H1 (cell line): ENCODE measurements at regions not wholly inside any gene's neighbourhood (a gene's known extent, or its start where the extent isn't known, plus 50 kb on each side); places are given as distances from the start of the nearest gene placed in this dataset.

Source experiments
- CTCF ChIA-PET: fragments of 300-600 bp; sonication (Branson Sonifier 250); formaldehyde crosslinking; loops from one replicate; lab custom pipeline; 2021; ENCODE audit not compliant: partially characterized antibody; lab: Charles Lee
- POLR2A ChIA-PET: fragments of 300-600 bp; sonication (Branson Sonifier 250); formaldehyde crosslinking; loops from one replicate; lab custom pipeline; 2021; ENCODE audit warnings: inconsistent platforms; ENCODE audit not compliant: partially characterized antibody; lab: Charles Lee
- DNase-seq, 2 experiments: peaks; one replicate each; pipeline versions ENCODE4 v3.0.0 to v3.0.0-alpha.2; 2010 to 2022; ENCODE audit warnings: low spot score in 2 of 2, low read depth in 1 of 2, mixed read lengths in 1 of 2
- FAIRE-seq: peaks from 2 replicates; lab custom pipeline; 2011; peaks lifted over from hg19 to GRCh38; lab: Jason Lieb, UNC
- H2AFZ ChIP-seq: 2 replicates; pipeline ENCODE4 v1.8.1; 2012; ENCODE audit warnings: low read length, inconsistent platforms
- H2AK5ac ChIP-seq: 2 replicates; pipeline ENCODE4 v1.6.1; 2013; ENCODE audit warnings: low read depth, low read length
- H2BK120ac ChIP-seq: replicated peaks from 2 replicates; pipeline ENCODE3; 2013; ENCODE audit warnings: low read depth, low read length, inconsistent platforms
- H2BK12ac ChIP-seq: 2 replicates; pipeline ENCODE4 v1.6.1; 2013; ENCODE audit warnings: low read depth, low read length
- H2BK15ac ChIP-seq: 2 replicates; pipeline ENCODE4 v1.6.1; 2013; ENCODE audit warnings: low read length
- H2BK20ac ChIP-seq: 2 replicates; pipeline ENCODE4 v1.6.1; 2013; ENCODE audit warnings: low read length
- H2BK5ac ChIP-seq: 2 replicates; pipeline ENCODE4 v1.6.1; 2013; ENCODE audit warnings: low read depth, low read length
- H3K14ac ChIP-seq: 2 replicates; pipeline ENCODE4 v1.6.1; 2013; ENCODE audit warnings: inconsistent platforms; ENCODE audit not compliant: insufficient read length
- H3K18ac ChIP-seq: 2 replicates; pipeline ENCODE4 v1.6.1; 2013; ENCODE audit warnings: low read length; ENCODE audit errors: extremely low read depth
- H3K23ac ChIP-seq: 2 replicates; pipeline ENCODE4 v1.6.1; 2013; ENCODE audit warnings: inconsistent platforms; ENCODE audit not compliant: insufficient read length
- H3K23me2 ChIP-seq: 2 replicates; pipeline ENCODE4 v1.6.1; 2013; ENCODE audit warnings: low read depth, low read length
- H3K27ac ChIP-seq: 2 replicates; pipeline ENCODE4 v1.6.1; 2011; ENCODE audit warnings: low read depth, low read length, inconsistent platforms
- H3K27me3 ChIP-seq, 4 experiments: replicated peaks in 1 of 4; 1 replicate in 1 of 4; 2 replicates in 3 of 4; pipeline versions ENCODE4 v1.6.1 to v1.8.1; 2011 to 2013; ENCODE audit warnings: low read length in 3 of 4, mild to moderate bottlenecking in 3 of 4, inconsistent platforms in 2 of 4, mixed read lengths in 2 of 4, moderate library complexity in 1 of 4; ENCODE audit not compliant: control insufficient read depth in 3 of 4, insufficient read depth in 3 of 4; ENCODE audit errors: extremely low read depth in 1 of 4
- H3K36me3 ChIP-seq, 4 experiments: 2 replicates each; pipeline versions ENCODE4 v1.6.1 to v1.8.1; 2011 to 2013; ENCODE audit warnings: mild to moderate bottlenecking in 4 of 4, low read length in 3 of 4, moderate library complexity in 2 of 4, control low read depth in 1 of 4, inconsistent platforms in 1 of 4; ENCODE audit not compliant: insufficient read depth in 4 of 4, control insufficient read depth in 2 of 4
- H3K4ac ChIP-seq: replicated peaks from 2 replicates; pipeline ENCODE3; 2013; ENCODE audit warnings: low read length, low read depth, mixed read lengths, inconsistent platforms; ENCODE audit not compliant: insufficient read length
- H3K4me1 ChIP-seq, 4 experiments: replicated peaks in 1 of 4; 1 replicate in 1 of 4; 2 replicates in 3 of 4; pipeline versions ENCODE4 v1.6.1 to v1.8.1; 2011 to 2013; ENCODE audit warnings: low read length in 3 of 4, inconsistent platforms in 2 of 4, mixed read lengths in 1 of 4; ENCODE audit not compliant: insufficient read depth in 4 of 4, control insufficient read depth in 3 of 4
- H3K4me2 ChIP-seq, 2 experiments: 2 replicates each; pipeline versions ENCODE4 v1.6.1 to v1.8.1; 2011 to 2013; ENCODE audit warnings: low read depth in 2 of 2, low read length in 2 of 2, control low read depth in 1 of 2, inconsistent platforms in 1 of 2, mild to moderate bottlenecking in 1 of 2; ENCODE audit not compliant: insufficient read depth in 1 of 2
- H3K4me3 ChIP-seq, 4 experiments: fragments of 200-600, 300-600 bp in 1 of 4; sonication (generic), shearing (Covaris generic), sonication (Bioruptor Twin) in 1 of 4; 2 replicates each; pipeline versions ENCODE4 v1.5.1 to v1.8.1; 2011 to 2016; ENCODE audit warnings: low read length in 4 of 4, low read depth in 3 of 4, control low read depth in 2 of 4, inconsistent platforms in 2 of 4, mild to moderate bottlenecking in 2 of 4, mixed read lengths in 1 of 4, moderate library complexity in 1 of 4; ENCODE audit not compliant: insufficient read depth in 2 of 4; ENCODE audit errors: extremely low read depth in 1 of 4
- H3K56ac ChIP-seq: replicated peaks from 2 replicates; pipeline ENCODE3; 2013; ENCODE audit warnings: low read depth, mild to moderate bottlenecking, mixed read lengths, low read length, inconsistent platforms; ENCODE audit not compliant: insufficient read length
- H3K79me1 ChIP-seq: 2 replicates; pipeline ENCODE4 v1.6.1; 2013; ENCODE audit warnings: low read depth, low read length, control low read depth
- H3K79me2 ChIP-seq, 2 experiments: 2 replicates each; pipeline versions ENCODE4 v1.6.1 to v1.8.1; 2012 to 2013; ENCODE audit warnings: low read length in 2 of 2, mild to moderate bottlenecking in 2 of 2, inconsistent platforms in 1 of 2; ENCODE audit not compliant: insufficient read depth in 2 of 2, control insufficient read depth in 1 of 2
- H3K9ac ChIP-seq, 4 experiments: replicated peaks in 1 of 4; 1 replicate in 1 of 4; 2 replicates in 3 of 4; pipeline versions ENCODE4 v1.6.1 to v1.8.1; 2011 to 2013; ENCODE audit warnings: low read depth in 3 of 4, low read length in 3 of 4, control low read depth in 2 of 4, mild to moderate bottlenecking in 2 of 4, moderate library complexity in 2 of 4, inconsistent platforms in 1 of 4; ENCODE audit errors: extremely low read depth in 1 of 4
- H3K9me3 ChIP-seq, 2 experiments: 2 replicates each; pipeline versions ENCODE4 v1.6.1 to v1.8.1; 2012 to 2013; ENCODE audit warnings: mild to moderate bottlenecking in 2 of 2, moderate library complexity in 2 of 2, control low read depth in 1 of 2, inconsistent platforms in 1 of 2, low read depth in 1 of 2, low read length in 1 of 2, mixed read lengths in 1 of 2; ENCODE audit not compliant: insufficient read depth in 2 of 2
- H4K20me1 ChIP-seq, 2 experiments: replicated peaks in 1 of 2; 2 replicates each; pipeline versions ENCODE3 to v1.8.1; 2011 to 2013; ENCODE audit warnings: inconsistent platforms in 2 of 2, low read length in 2 of 2, mild to moderate bottlenecking in 1 of 2; ENCODE audit not compliant: insufficient read depth in 2 of 2, control insufficient read depth in 1 of 2
- H4K5ac ChIP-seq: 2 replicates; pipeline ENCODE4 v1.6.1; 2013; ENCODE audit warnings: low read length, low read depth, mixed read lengths, inconsistent platforms; ENCODE audit not compliant: insufficient read length
- H4K8ac ChIP-seq: 2 replicates; pipeline ENCODE4 v1.8.0; 2013; ENCODE audit warnings: mild to moderate bottlenecking, moderate library complexity, low read length, inconsistent platforms; ENCODE audit not compliant: insufficient read depth; ENCODE audit errors: extremely low read depth
- H4K91ac ChIP-seq: replicated peaks from 2 replicates; pipeline ENCODE3; 2013; ENCODE audit warnings: low read length, mixed read lengths, inconsistent platforms; ENCODE audit not compliant: insufficient read length
- BCL11A ChIP-seq, 2 experiments: IDR thresholded peaks; one replicate each; pipeline ENCODE4 v1.6.1; 2011; ENCODE audit warnings: low read depth in 2 of 2, low read length in 2 of 2, mild to moderate bottlenecking in 2 of 2
- CHD1 ChIP-seq: IDR thresholded peaks from 2 replicates; pipeline ENCODE4 v1.6.1; 2012; ENCODE audit warnings: low read depth, low read length, improper control_type of control experiment
- CHD2 ChIP-seq: IDR thresholded peaks from 2 replicates; pipeline ENCODE4 v1.6.1; 2012; ENCODE audit warnings: low read length, improper control_type of control experiment
- E2F6 ChIP-seq: IDR thresholded peaks from 2 replicates; pipeline ENCODE4 v1.6.1; 2012; ENCODE audit warnings: inconsistent platforms
- JUN ChIP-seq: IDR thresholded peaks from 2 replicates; pipeline ENCODE4 v1.6.1; 2011; ENCODE audit warnings: low read depth, mild to moderate bottlenecking, improper control_type of control experiment, low read length
- KDM1A ChIP-seq: fragments of 200-600, 300-600 bp; sonication (generic); IDR thresholded peaks from 2 replicates; pipeline ENCODE4 v1.7.1; 2016; ENCODE audit warnings: mild to moderate bottlenecking, low read length, borderline replicate concordance
- SIN3A ChIP-seq, 2 experiments: IDR thresholded peaks in 1 of 2; conservative IDR thresholded peaks in 1 of 2; 2 replicates each; pipeline ENCODE4 v1.6.1; 2011 to 2012; ENCODE audit warnings: low read length in 2 of 2, improper control_type of control experiment in 1 of 2, low read depth in 1 of 2, mild to moderate bottlenecking in 1 of 2
- TAF1 ChIP-seq: IDR thresholded peaks from 2 replicates; pipeline ENCODE4 v1.6.1; 2011; ENCODE audit warnings: mild to moderate bottlenecking, low read depth, low read length
- TEAD4 ChIP-seq: IDR thresholded peaks from 2 replicates; pipeline ENCODE4 v1.6.1; 2012; ENCODE audit warnings: low read depth, low read length, inconsistent platforms, mixed read lengths
- USF2 ChIP-seq: IDR thresholded peaks from 2 replicates; pipeline ENCODE4 v1.6.1; 2011; ENCODE audit warnings: low read length, improper control_type of control experiment
- WGBS, 2 experiments: shearing (Covaris generic) in 1 of 2; methylation state at CpG; one replicate each; pipeline versions ENCODE4 v1.1.6 to v1.1.7; 2013 to 2015; ENCODE audit warnings: low lambda C conversion rate in 2 of 2, mixed read lengths in 2 of 2, inconsistent platforms in 1 of 2, low coverage in 1 of 2, missing lambda C conversion rate in 1 of 2; ENCODE audit not compliant: insufficient replicate concordance in 2 of 2, insufficient coverage in 1 of 2, insufficient read length in 1 of 2; ENCODE audit errors: extremely low coverage in 1 of 2, missing lambda C conversion rate in 1 of 2; 5-methylcytosine and 5-hydroxymethylcytosine counted together

GRCh38 chr6:165872311-165872710, 209.3 kb upstream of the PDE10A start:
- Histone ChIP-seq H2AFZ (no peak overlapping the region), H2BK20ac (no peak overlapping the region), H2BK120ac (no peak overlapping the region), H3K23me2 (no peaks in the 10 kb centered on the region), H2BK12ac (no peak overlapping the region), H4K5ac (no peak overlapping the region), H4K8ac (peak overlapping the region; percentile 35; the same call in 1 of the 2 replicates), H3K27ac (no peak overlapping the region), H3K14ac (no peak overlapping the region), H3K9ac (no peak overlapping the region), H3K9me3 (peaks cover 0 to 3% of the 10 kb centered on the region in 2 experiments; a peak in 1 of 4 replicates), H2BK5ac (no peak overlapping the region), H3K4me2 (no peak overlapping the region), H3K4ac (no peak overlapping the region), H4K20me1 (no peaks in the 10 kb centered on the region), H3K4me1 (no peaks in the 10 kb centered on the region), H3K4me3 (no peak overlapping the region), H2AK5ac (no peak overlapping the region), H4K91ac (no peak overlapping the region), H3K18ac (no peak overlapping the region), H3K36me3 (no peaks in the 10 kb centered on the region), H3K56ac (no peak overlapping the region), H3K27me3 (no peaks in the 10 kb centered on the region; a peak in 1 of 7 replicates), H3K23ac (no peak overlapping the region), H2BK15ac (no peak overlapping the region), H3K79me2 (no peaks in the 10 kb centered on the region), H3K79me1 (no peaks in the 10 kb centered on the region)
- ChIA-PET POLR2A (no interaction called here), CTCF (interaction anchor here (1.2 to 3.2 kb wide), 4 partner anchors 12 to 102 kb away, joined by 3 to 19 read pairs (median 4); no protein-coding TSS in a partner anchor)
- DNase-seq (no peak), FAIRE-seq (no peak)
- no peak for TF ChIP-seq USF2
- no peak for TF ChIP-seq TEAD4
- no peak for TF ChIP-seq TAF1
- no peak for TF ChIP-seq BCL11A (IDR thresholded peaks at IDR 0.05; ENCODE audit: low read depth in 2 of 2, low read length in 2 of 2)
- no peak for TF ChIP-seq CHD2
- TF ChIP-seq SIN3A (conservative IDR thresholded peaks at IDR 0.05 in 1 of 2, IDR thresholded peaks at IDR 0.05 in 1 of 2; ENCODE audit: low read depth in 1 of 2, low read length in 2 of 2) = no peak
- no peak for TF ChIP-seq KDM1A
- no peak for TF ChIP-seq E2F6
- no peak for TF ChIP-seq CHD1
- no peak for TF ChIP-seq JUN
- 95% methylated on average over 3 of the region's 3 CpGs; no CpG with 5 or more reads in 1 of the 2 experiments for WGBS, 2 experiments
